BJ (cell line): ENCODE measurements at regions not wholly inside any gene's neighbourhood (a gene's known extent, or its start where the extent isn't known, plus 50 kb on each side); places are given as distances from the start of the nearest gene placed in this dataset.
"Not testable (repeated sequence)": the region's sequence is repeated elsewhere in the genome, so short reads cannot be mapped to it uniquely, and the experiment has no call there.

ENCODE experiments used
- CTCF ChIA-PET: fragments of 350-600 bp; formaldehyde crosslinking; extraction: SDS; loops from one replicate; lab custom pipeline; 2021; ENCODE audit warnings: antibody characterized with exemption, inconsistent platforms; lab: Yijun Ruan, JAX
- POLR2A ChIA-PET: fragments of 300-600 bp; sonication (Branson Sonifier 250); formaldehyde crosslinking; extraction: SDS; loops from one replicate; lab custom pipeline; 2021; ENCODE audit warnings: antibody characterized with exemption; lab: Charles Lee
- DNase-seq: peaks from one replicate; pipeline ENCODE4 v3.0.0-alpha.2; 2011; ENCODE audit warnings: low read depth
- H3K27me3 ChIP-seq: 2 replicates; pipeline ENCODE4 v1.6.0; 2011; ENCODE audit warnings: low read length; ENCODE audit not compliant: control insufficient read depth, insufficient read depth
- H3K36me3 ChIP-seq: 2 replicates; pipeline ENCODE4 v1.5.1; 2011; ENCODE audit warnings: low read length; ENCODE audit not compliant: control insufficient read depth, insufficient read depth
- H3K4me3 ChIP-seq: 2 replicates; pipeline ENCODE4 v1.5.1; 2011; ENCODE audit warnings: low read depth, mild to moderate bottlenecking, control low read depth, low read length
- CTCF ChIP-seq: IDR thresholded peaks from 2 replicates; pipeline ENCODE4 v1.5.1; 2011; ENCODE audit warnings: low read depth, mild to moderate bottlenecking, control low read depth, inconsistent platforms, low read length, moderate library complexity; ENCODE audit not compliant: insufficient read depth

GRCh38 chr3:148546959-148547358, 150.7 kb upstream of the AGTR1 start:
- CTCF ChIA-PET = no interaction called here
- no peaks in the 10 kb centered on the region for H3K36me3 ChIP-seq
- H3K27me3 ChIP-seq = no peaks in the 10 kb centered on the region
- no peak overlapping the region for H3K4me3 ChIP-seq
- TF ChIP-seq CTCF = no peak
- no peak for DNase-seq
- POLR2A ChIA-PET = no interaction called here

GRCh38 chr3:148551767-148552260, 145.9 kb upstream of the AGTR1 start:
- TF ChIP-seq CTCF = no peak
- no peak for DNase-seq
- Histone ChIP-seq H3K27me3 (no peaks in the 10 kb centered on the region), H3K4me3 (no peak overlapping the region), H3K36me3 (no peaks in the 10 kb centered on the region)
- CTCF ChIA-PET = no interaction called here
- POLR2A ChIA-PET = no interaction called here

GRCh38 chr3:148554367-148554766, 143.3 kb upstream of the AGTR1 start:
- DNase-seq = no peak
- ChIA-PET POLR2A (no interaction called here), CTCF (no interaction called here)
- Histone ChIP-seq H3K27me3 (no peaks in the 10 kb centered on the region), H3K36me3 (no peaks in the 10 kb centered on the region), H3K4me3 (no peak overlapping the region)
- no peak for TF ChIP-seq CTCF

- no peak for DNase-seq
- no peak overlapping the region for H3K4me3 ChIP-seq
- no peaks in the 10 kb centered on the region for H3K27me3 ChIP-seq
- H3K36me3 ChIP-seq = no peaks in the 10 kb centered on the region
- CTCF ChIA-PET = no interaction called here
- POLR2A ChIA-PET = no interaction called here
- TF ChIP-seq CTCF = no peak
These were observed 141.0 kb upstream of the AGTR1 start for GRCh38 chr3:148556664-148557063.

- H3K36me3 ChIP-seq, DNase-seq, POLR2A ChIA-PET, H3K4me3 ChIP-seq, H3K27me3 ChIP-seq, CTCF ChIA-PET: not testable (repeated sequence)
These were observed 120.1 kb upstream of the AGTR1 start for GRCh38 chr3:148577579-148577978.

GRCh38 chr3:148582126-148582525, 115.6 kb upstream of the AGTR1 start:
- Histone ChIP-seq H3K4me3 (no peak overlapping the region), H3K36me3 (no peaks in the 10 kb centered on the region), H3K27me3 (no peaks in the 10 kb centered on the region)
- ChIA-PET CTCF (no interaction called here), POLR2A (no interaction called here)
- no peak for TF ChIP-seq CTCF
- DNase-seq = no peak
